Esophagus (tissue), 2 donors: ENCODE measurements at regions not wholly inside any gene's neighbourhood (a gene's known extent, or its start where the extent isn't known, plus 50 kb on each side); places are given as distances from the start of the nearest gene placed in this dataset.

Experiments used
- H3K27ac ChIP-seq, 2 donors: one replicate each; pipeline ENCODE4 v1.5.1; 2013; ENCODE audit warnings: low read depth in 2 of 2, mild to moderate bottlenecking in 2 of 2, inconsistent platforms in 1 of 2, low read length in 1 of 2, moderate library complexity in 1 of 2
- H3K27me3 ChIP-seq, 2 donors: one replicate each; pipeline ENCODE4 v1.6.1; 2013; ENCODE audit warnings: low read length in 2 of 2, control low read depth in 1 of 2, mild to moderate bottlenecking in 1 of 2; ENCODE audit not compliant: insufficient read depth in 2 of 2, control insufficient read depth in 1 of 2
- H3K36me3 ChIP-seq, 2 donors: one replicate each; pipeline ENCODE4 v1.6.1; 2013; ENCODE audit warnings: low read length in 1 of 2; ENCODE audit not compliant: control insufficient read depth in 2 of 2, insufficient read depth in 2 of 2
- H3K4me1 ChIP-seq, 2 donors: one replicate each; pipeline ENCODE4 v1.6.1; 2013; ENCODE audit warnings: low read length in 1 of 2; ENCODE audit not compliant: control insufficient read depth in 2 of 2, insufficient read depth in 2 of 2
- H3K4me3 ChIP-seq, 2 donors: one replicate each; pipeline ENCODE4 v1.5.1; 2013; ENCODE audit warnings: low read length in 2 of 2, mild to moderate bottlenecking in 2 of 2, low read depth in 1 of 2, moderate library complexity in 1 of 2
- H3K9me3 ChIP-seq, 2 donors: one replicate each; pipeline ENCODE4 v1.6.1; 2013; ENCODE audit warnings: mild to moderate bottlenecking in 2 of 2, low read depth in 1 of 2, low read length in 1 of 2, moderate library complexity in 1 of 2; ENCODE audit not compliant: control insufficient read depth in 2 of 2, insufficient read depth in 1 of 2
- WGBS, 2 donors: extraction: QIAGEN DNeasy Blood & Tissue Kit; methylation state at CpG; one replicate each; pipeline ENCODE4 v1.1.7; 2013; 5-methylcytosine and 5-hydroxymethylcytosine counted together
- donor health status: healthy with polysubstance abuse.
- donor health status: Bipolar disorder and iron deficiency.

- Histone ChIP-seq H3K27ac (no peak overlapping the region), H3K4me3 (no peak overlapping the region), H3K9me3 (no peaks in the 10 kb centered on the region), H3K36me3 (no peaks in the 10 kb centered on the region), H3K27me3 (no peaks in the 10 kb centered on the region), H3K4me1 (no peaks in the 10 kb centered on the region)
- WGBS, 2 donors: 45 to 61% methylated on average over 6 of the region's 6 CpGs
Measured at GRCh38 chr11:15818132-15818842, 538.1 kb downstream of the SOX6 start.

- Histone ChIP-seq H3K36me3 (no peaks in the 10 kb centered on the region), H3K4me1 (no peaks in the 10 kb centered on the region), H3K9me3 (no peaks in the 10 kb centered on the region), H3K4me3 (no peak overlapping the region), H3K27ac (no peak overlapping the region), H3K27me3 (no peaks in the 10 kb centered on the region)
- WGBS, 2 donors: 20 to 22% methylated on average over 8 of the region's 8 CpGs
Measured at GRCh38 chr11:15819679-15820286, 536.6 kb downstream of the SOX6 start.

DNA sequence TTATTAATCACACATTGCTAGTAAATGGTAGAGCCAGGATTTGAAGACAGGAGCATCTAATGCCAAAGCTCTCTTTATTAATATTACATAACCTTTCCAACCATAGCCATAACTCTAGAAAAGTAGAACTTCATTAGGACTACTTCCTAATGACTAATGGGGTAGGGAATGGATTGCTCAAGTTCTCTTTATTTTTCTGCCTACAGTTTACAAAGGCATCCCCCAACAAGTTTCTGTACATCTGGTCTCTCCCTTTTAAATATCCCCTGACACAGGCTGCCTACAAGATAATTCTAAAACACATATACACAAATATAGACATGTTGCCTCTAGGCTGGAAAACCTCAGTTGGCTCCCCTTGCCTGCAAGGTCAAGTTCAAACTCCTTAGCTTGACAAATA, 534.9 kb downstream of the SOX6 start:
- Histone ChIP-seq H3K27ac (no peak overlapping the region), H3K27me3 (no peaks in the 10 kb centered on the region), H3K4me1 (no peaks in the 10 kb centered on the region), H3K4me3 (no peak overlapping the region), H3K36me3 (no peaks in the 10 kb centered on the region), H3K9me3 (no peaks in the 10 kb centered on the region)

DNA sequence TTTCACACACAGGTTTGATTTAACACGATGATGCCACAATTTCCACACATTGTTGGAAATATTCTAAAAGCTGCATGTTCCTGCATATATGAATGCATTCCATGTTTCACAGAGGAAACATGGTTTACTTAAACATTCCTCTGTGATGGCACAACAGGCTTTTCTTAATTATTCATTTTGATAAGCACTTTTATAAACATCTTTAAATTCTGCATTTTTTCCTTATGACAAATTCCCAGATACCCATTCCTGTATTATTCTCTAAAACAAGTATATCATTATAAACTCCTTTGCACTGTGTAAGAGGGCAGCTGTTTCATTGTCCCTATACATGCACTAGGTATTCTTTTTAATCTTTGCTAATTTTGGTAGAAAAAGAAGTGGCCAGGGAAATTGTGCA, 532.3 kb downstream of the SOX6 start:
- H3K36me3 ChIP-seq: no peaks in the 10 kb centered on the region
- 73 to 76% methylated on average over 1 of the region's 1 CpG for WGBS, 2 donors
- H3K27me3 ChIP-seq: no peaks in the 10 kb centered on the region
- H3K9me3 ChIP-seq: no peaks in the 10 kb centered on the region
- H3K4me3 ChIP-seq: no peak overlapping the region
- no peak overlapping the region for H3K27ac ChIP-seq
- no peaks in the 10 kb centered on the region for H3K4me1 ChIP-seq

DNA sequence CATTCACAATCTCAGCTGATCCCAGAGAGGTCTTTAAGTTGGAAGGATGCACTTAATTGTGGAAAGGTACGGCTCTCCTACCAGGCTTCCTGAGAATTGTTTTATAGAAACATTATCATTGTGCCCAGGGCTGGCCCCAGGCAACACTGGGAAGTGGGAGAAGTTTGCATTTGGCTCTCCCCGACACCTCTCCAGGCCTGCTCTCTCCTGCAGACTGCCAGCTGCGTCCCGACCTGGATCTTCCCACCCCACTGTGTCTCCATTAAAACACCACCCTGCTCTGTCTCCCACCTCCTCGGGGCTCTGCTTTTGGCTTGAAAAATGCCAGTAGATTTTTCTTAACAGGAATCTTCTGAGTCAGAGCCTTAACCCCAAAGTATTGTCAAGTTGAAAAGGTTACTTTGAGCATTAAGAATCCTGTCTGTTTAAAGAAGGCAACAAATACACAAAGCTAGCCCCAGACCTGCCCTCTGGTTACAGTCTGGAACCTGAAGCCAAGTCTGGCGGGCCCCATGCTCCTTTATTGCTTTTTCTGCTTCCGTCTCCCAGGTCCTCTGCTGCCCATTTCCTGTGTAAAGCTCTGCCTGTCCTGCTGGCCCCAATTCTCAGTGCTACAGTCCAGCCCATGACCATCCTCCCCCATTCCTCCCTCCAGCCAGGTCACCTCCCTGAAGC, 530.2 kb downstream of the SOX6 start:
- 57 to 61% methylated on average over 7 of the region's 7 CpGs for WGBS, 2 donors
- H3K4me3 ChIP-seq: no peak overlapping the region
- H3K27ac ChIP-seq: no peak overlapping the region
- no peaks in the 10 kb centered on the region for H3K36me3 ChIP-seq
- H3K4me1 ChIP-seq: no peaks in the 10 kb centered on the region
- H3K9me3 ChIP-seq: no peaks in the 10 kb centered on the region
- no peaks in the 10 kb centered on the region for H3K27me3 ChIP-seq

GRCh38 chr11:15826826-15827225, 529.5 kb downstream of the SOX6 start:
- no peaks in the 10 kb centered on the region for H3K36me3 ChIP-seq
- no peaks in the 10 kb centered on the region for H3K27me3 ChIP-seq
- no peaks in the 10 kb centered on the region for H3K9me3 ChIP-seq
- H3K4me1 ChIP-seq: no peaks in the 10 kb centered on the region
- H3K4me3 ChIP-seq: no peak overlapping the region
- no peak overlapping the region for H3K27ac ChIP-seq

GRCh38 chr11:15828215-15828853, 528.0 kb downstream of the SOX6 start:
- H3K4me1 ChIP-seq: no peaks in the 10 kb centered on the region
- H3K27me3 ChIP-seq: no peaks in the 10 kb centered on the region
- no peaks in the 10 kb centered on the region for H3K9me3 ChIP-seq
- no peak overlapping the region for H3K4me3 ChIP-seq
- WGBS, 2 donors: 69 to 72% methylated on average over 9 of the region's 9 CpGs
- no peak overlapping the region for H3K27ac ChIP-seq
- H3K36me3 ChIP-seq: no peaks in the 10 kb centered on the region

DNA sequence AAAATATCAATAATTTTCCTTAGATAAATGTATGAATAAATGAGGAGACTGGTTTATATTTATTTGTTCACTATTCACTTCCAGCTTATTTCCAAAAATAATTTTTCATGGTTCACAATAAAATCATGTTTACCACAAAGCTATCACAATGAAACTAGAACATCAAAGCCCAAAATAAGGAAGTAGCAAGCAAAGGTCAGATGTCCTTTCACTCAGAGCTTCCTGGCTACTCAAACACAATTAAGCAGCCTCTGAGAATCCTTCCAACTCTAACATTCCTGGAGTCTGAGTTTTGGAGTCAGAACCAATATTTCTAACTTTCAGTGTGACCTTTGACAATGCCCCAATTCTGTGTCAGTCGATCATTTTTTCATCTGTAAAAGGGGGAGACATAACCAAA, 527.0 kb downstream of the SOX6 start:
- no peaks in the 10 kb centered on the region for H3K9me3 ChIP-seq
- no peaks in the 10 kb centered on the region for H3K27me3 ChIP-seq
- H3K4me3 ChIP-seq: no peak overlapping the region
- H3K4me1 ChIP-seq: no peaks in the 10 kb centered on the region
- H3K27ac ChIP-seq: no peak overlapping the region
- H3K36me3 ChIP-seq: no peaks in the 10 kb centered on the region
- WGBS, 2 donors: 69 to 76% methylated on average over 1 of the region's 1 CpG

- no peak overlapping the region for H3K4me3 ChIP-seq
- H3K9me3 ChIP-seq: no peaks in the 10 kb centered on the region
- no peaks in the 10 kb centered on the region for H3K4me1 ChIP-seq
- 81 to 84% methylated on average over 9 of the region's 9 CpGs for WGBS, 2 donors
- H3K36me3 ChIP-seq: no peaks in the 10 kb centered on the region
- H3K27me3 ChIP-seq: no peaks in the 10 kb centered on the region
- no peak overlapping the region for H3K27ac ChIP-seq
Measured at GRCh38 chr11:15830741-15831428, 525.5 kb downstream of the SOX6 start.
